ENCODE measurements at regions not wholly inside any gene's neighbourhood (a gene's known extent, or its start where the extent isn't known, plus 50 kb on each side); places are given as distances from the start of the nearest gene placed in this dataset.
"Not testable (repeated sequence)": the region's sequence is repeated elsewhere in the genome, so short reads cannot be mapped to it uniquely, and the experiment has no call there.

DNA sequence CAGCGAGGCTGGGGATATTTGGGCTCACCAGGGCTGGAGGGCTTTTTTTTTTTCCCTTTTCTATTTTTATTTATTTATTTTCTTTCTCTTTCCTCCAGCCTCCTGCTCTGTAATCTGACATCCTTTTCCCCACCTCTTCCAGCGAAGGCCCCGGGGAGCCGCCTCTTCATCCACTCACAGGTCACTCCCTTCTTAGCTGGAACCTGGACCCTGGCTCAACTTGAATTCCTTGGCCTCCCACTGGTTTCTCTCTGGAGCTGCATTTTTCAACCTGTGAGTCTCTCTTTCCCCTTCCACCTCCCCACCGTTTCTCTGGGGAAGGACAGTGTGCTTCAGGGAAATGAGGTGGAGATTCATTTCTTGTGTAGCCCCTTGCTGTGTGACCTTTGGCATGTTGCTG is 82.0 kb downstream of the MRM1 start:
- H3K4me3 Mint-ChIP-seq: no peak overlapping the region
- H3K9me3 Mint-ChIP-seq: no peaks in the 10 kb centered on the region
- no peak for ATAC-seq
- no peaks in the 10 kb centered on the region for H3K4me1 Mint-ChIP-seq (ENCODE audit: low read depth)
- DNase-seq: no peak
- no peaks in the 10 kb centered on the region for H3K36me3 Mint-ChIP-seq (ENCODE audit: insufficient read depth)
- peaks cover 2% of the 10 kb centered on the region for H3K27me3 Mint-ChIP-seq (ENCODE audit: low read depth)

DNA sequence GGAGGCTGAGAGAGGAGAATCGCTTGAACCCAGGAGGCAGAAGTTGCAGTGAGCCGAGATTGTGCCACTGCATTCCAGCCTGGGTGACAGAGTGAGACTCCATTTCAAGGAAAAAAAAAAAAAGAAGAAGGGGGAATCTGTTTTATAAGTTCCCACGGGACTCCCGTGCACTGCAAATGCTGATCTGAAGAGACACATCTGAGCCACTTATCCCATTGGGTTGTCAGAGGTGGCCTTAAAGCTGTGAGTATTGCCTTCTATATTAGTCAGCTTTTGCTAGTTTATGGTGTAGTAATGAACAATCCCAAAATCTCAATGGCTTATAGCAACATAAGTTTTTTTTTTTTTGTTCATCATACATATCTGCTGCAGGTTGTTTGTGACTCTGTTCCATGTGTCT is 82.8 kb downstream of the MRM1 start:
- Mint-ChIP-seq H3K36me3 (ENCODE audit: insufficient read depth) (no peaks in the 10 kb centered on the region), H3K9me3 (no peaks in the 10 kb centered on the region), H3K27me3 (ENCODE audit: low read depth) (peaks cover 2% of the 10 kb centered on the region), H3K4me1 (ENCODE audit: low read depth) (no peaks in the 10 kb centered on the region), H3K4me3 (no peak overlapping the region)
- ATAC-seq (no peak), DNase-seq (no peak)

DNA sequence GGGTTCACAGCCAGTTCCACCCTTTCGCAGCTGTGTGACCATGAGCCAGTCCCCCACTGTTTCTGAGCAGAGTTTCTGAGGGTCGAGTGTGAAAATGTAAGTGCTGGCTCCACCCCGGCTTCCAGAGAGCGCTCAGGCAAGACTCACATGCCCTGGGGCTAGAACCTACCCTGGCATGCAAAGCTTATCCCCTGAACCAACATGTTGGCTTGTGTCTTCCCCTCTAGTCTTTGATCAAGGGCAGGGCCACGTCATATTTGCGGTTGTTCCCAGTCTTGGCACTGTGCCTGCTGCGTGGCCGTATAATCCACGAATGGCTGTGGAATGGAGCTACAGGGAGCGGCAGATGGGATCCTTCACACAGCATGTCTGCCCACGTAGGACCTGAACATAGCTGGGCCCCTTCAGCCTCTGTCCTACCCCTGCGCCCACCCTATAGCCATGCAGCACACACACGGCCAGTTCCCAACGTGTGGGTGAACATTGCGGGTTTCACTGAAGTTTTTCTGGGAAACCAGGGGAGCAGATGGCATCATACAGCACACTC is 84.8 kb downstream of the MRM1 start:
- Mint-ChIP-seq H3K4me1 (ENCODE audit: low read depth) (no peaks in the 10 kb centered on the region), H3K9me3 (no peaks in the 10 kb centered on the region), H3K4me3 (no peak overlapping the region), H3K36me3 (ENCODE audit: insufficient read depth) (no peaks in the 10 kb centered on the region), H3K27me3 (ENCODE audit: low read depth) (peaks cover 7% of the 10 kb centered on the region)
- DNase-seq (no peak), ATAC-seq (no peak)

DNA sequence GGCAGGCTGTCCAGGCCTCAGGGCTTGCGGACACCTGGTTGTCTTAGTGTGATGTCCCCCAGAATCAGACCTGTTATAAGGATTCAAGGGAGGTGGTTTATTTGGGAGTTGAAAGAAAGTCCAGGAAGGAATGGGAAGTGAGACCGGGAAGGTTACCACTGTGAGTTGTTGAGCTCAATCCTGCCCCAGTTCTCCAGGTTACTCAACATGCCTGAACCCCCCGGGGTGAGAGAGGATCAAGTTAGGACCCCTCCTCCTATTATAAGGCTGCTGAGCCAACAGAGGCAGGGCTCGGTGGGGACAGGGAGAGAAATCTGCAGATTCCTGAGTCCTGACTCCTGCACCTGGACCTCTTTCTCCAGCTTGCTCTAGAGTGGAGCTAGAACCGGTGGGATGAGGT is 86.4 kb downstream of the MRM1 start:
- Mint-ChIP-seq H3K4me3 (no peak overlapping the region), H3K4me1 (ENCODE audit: low read depth) (no peaks in the 10 kb centered on the region), H3K36me3 (ENCODE audit: insufficient read depth) (no peaks in the 10 kb centered on the region), H3K9me3 (no peaks in the 10 kb centered on the region), H3K27me3 (ENCODE audit: low read depth) (peaks cover 8% of the 10 kb centered on the region)
- DNase-seq (no peak), ATAC-seq (no peak)

DNA sequence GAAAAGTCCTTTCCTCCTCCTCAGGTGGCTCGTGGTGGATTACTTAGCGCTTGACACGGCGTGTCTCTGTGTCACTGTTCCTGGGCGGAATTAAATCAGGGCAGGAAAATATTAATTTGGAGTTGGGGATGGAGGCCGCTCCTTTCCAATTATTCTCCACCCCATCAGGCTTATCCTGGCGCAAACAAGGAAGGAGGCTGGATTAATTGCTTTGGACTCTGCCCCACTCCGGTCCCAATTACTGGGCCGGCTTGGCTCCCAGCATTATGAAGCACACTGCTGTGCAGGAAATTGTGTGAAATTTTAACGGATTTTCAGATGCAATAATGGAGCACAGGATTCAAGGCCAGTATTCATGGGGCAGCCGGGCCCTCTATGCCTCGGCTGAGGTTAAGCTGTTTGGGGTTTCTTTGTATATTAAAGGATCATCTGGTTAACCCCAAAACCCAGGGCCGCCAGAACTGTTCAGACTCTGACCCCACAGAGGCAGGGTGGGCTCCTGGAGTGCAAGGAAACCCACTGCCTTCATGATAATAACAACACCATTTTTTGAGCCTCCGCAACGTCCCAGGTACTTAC is 87.8 kb downstream of the MRM1 start:
- H3K4me3 Mint-ChIP-seq: no peak overlapping the region
- H3K27me3 Mint-ChIP-seq (ENCODE audit: low read depth): peaks cover 10% of the 10 kb centered on the region
- DNase-seq (no peak), ATAC-seq (no peak)
- H3K9me3 Mint-ChIP-seq: no peaks in the 10 kb centered on the region
- H3K4me1 Mint-ChIP-seq (ENCODE audit: low read depth): no peaks in the 10 kb centered on the region
- no peaks in the 10 kb centered on the region for H3K36me3 Mint-ChIP-seq (ENCODE audit: insufficient read depth)

DNA sequence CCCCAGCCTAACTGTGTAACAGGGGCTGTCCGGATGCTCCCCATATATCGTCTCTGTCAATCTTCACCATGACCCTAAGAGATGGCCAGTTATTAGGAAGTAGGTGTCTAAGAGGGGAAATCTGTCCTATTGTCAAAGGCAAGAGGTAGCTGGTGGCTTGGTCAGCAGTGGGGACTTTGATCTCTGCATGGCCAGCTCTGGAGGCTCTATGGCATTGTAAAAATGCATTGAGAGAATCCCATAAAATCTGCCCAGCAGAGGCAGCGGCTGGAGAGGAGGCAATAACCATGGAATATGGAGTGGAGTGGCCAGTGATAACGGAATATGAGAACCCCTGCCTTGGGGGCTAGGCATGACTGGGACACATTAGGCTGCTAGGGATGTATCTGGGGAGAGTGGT is 88.8 kb downstream of the MRM1 start:
- no peaks in the 10 kb centered on the region for H3K36me3 Mint-ChIP-seq (ENCODE audit: insufficient read depth)
- H3K4me1 Mint-ChIP-seq (ENCODE audit: low read depth): no peaks in the 10 kb centered on the region
- ATAC-seq: no peak
- no peak for DNase-seq
- peaks cover 13% of the 10 kb centered on the region for H3K27me3 Mint-ChIP-seq (ENCODE audit: low read depth)
- H3K4me3 Mint-ChIP-seq: no peak overlapping the region
- H3K9me3 Mint-ChIP-seq: no peaks in the 10 kb centered on the region

DNA sequence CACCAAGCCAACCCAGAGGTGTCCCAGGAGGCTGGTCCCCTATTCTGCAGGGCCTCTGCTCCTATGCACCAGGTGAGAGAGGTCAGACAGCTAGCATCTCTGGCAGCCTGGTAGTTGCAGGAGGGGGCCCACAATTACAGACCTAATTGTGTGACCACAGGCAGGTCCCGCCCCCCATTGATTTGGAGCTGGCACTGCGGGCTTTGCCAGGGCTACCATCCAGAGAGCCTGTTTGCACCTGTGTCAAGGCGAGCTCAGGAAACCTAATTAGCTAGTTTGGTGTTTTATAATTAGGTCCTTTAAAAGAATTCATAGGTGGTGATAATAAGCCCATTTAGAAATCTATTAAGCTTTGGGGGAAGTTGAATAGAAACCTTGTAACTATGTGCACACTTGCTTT is 90.2 kb downstream of the MRM1 start:
- DNase-seq: no peak
- Mint-ChIP-seq H3K36me3 (ENCODE audit: insufficient read depth) (no peaks in the 10 kb centered on the region), H3K4me1 (ENCODE audit: low read depth) (no peaks in the 10 kb centered on the region), H3K27me3 (ENCODE audit: low read depth) (peaks cover 17% of the 10 kb centered on the region), H3K9me3 (no peaks in the 10 kb centered on the region), H3K4me3 (no peak overlapping the region)
- no peak for ATAC-seq

DNA sequence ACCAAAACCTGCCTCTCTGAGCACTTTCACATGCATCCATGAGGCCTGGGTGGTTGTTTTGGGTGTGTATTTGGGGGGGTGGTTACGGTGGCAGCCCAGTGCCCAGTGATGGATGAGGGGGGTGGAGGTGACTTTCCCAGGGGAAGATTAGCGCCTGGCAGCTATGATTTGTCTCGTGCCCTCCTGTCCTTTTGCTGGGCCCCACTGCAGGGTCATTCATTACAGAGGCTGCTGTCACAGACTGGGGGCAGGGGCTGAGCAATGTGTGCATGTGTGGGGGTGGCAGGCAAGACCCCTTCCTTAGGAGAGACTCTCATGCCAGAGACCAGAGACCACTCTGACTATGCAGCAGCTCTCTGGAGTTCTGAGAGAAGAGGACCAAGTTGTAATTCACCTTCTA is 93.7 kb downstream of the MRM1 start:
- ATAC-seq: no peak
- no peak for DNase-seq
- Mint-ChIP-seq H3K36me3 (ENCODE audit: insufficient read depth) (no peaks in the 10 kb centered on the region), H3K4me3 (no peak overlapping the region), H3K4me1 (ENCODE audit: low read depth) (no peaks in the 10 kb centered on the region), H3K9me3 (no peaks in the 10 kb centered on the region), H3K27me3 (ENCODE audit: low read depth) (peaks cover 43% of the 10 kb centered on the region)

DNA sequence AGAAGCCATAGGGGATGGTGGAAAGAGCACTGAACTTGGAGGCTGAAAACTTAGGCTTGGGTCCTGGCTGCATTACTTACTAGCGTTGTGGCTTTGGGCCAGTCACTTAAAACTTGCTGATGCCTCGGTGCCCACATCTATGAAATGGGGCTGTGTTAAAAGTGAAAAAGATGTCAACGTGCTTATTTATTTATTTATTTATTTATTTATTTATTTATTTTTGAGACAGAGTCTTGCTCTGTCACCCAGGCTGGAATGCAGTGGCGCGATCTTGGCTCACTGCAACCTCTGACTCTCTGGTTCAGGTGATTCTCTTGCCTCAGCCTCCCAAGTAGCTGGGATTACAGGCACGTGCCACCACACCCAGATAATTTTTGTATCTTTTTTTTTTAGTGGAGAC is 94.3 kb downstream of the MRM1 start:
- H3K27me3 Mint-ChIP-seq (ENCODE audit: low read depth): peaks cover 38% of the 10 kb centered on the region
- H3K36me3 Mint-ChIP-seq (ENCODE audit: insufficient read depth); ATAC-seq; H3K4me1 Mint-ChIP-seq (ENCODE audit: low read depth); H3K4me3 Mint-ChIP-seq; DNase-seq; H3K9me3 Mint-ChIP-seq: not testable (repeated sequence)

DNA sequence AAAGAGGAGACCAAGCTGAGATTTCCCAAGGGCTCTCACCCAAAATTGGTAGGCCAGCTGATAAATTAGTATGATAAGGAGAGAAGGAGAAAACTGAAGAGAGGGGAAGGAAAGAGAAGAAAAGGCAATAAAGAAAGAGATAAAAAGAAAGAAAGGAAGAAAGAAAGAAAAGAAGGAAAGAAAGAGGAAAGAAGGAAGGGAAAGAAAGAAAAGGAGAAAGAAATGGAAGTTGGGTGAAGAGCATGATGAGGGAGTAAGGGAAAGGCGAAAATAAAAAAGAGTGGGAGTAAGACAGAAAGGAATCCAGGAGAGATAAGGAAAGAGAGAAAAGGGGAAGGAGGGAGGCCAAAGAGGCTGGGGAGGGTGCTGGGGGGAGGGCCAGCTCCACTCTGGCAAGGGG is 95.4 kb downstream of the MRM1 start:
- H3K4me1 Mint-ChIP-seq (ENCODE audit: low read depth): no peaks in the 10 kb centered on the region
- no peaks in the 10 kb centered on the region for H3K36me3 Mint-ChIP-seq (ENCODE audit: insufficient read depth)
- H3K27me3 Mint-ChIP-seq (ENCODE audit: low read depth): peaks cover 46% of the 10 kb centered on the region
- DNase-seq: no peak
- no peaks in the 10 kb centered on the region for H3K9me3 Mint-ChIP-seq
- no peak for ATAC-seq
- no peak overlapping the region for H3K4me3 Mint-ChIP-seq

DNA sequence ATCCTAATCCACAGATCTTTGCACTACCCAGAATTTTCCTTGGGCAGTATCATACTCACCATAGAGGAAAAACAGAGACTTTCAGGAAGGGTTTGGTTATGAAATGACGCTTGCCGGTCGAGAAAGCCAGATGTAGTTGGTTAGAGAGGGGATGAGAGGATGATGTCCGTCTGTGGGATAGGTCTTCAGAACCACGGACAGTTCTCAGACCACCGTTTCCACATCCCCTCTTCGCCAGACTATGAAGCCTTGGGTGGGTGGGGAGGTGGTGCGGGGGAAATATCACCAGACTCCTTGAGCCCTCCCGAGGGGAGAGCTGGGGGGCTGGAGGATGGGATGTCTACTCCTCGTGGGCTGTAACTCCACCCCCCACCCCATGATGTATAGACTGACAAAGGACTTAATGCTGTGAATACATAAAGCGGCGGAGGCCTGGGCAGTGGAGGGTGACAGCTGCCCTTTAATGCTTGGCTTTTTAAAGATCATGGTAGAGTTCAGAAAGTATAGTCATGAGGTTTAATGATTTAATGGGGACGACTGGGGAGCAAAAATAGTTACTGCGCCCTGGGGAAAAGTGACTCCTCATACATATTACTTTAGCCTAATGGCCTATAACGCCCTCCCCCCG is 96.6 kb downstream of the MRM1 start:
- no peaks in the 10 kb centered on the region for H3K9me3 Mint-ChIP-seq
- no peaks in the 10 kb centered on the region for H3K4me1 Mint-ChIP-seq (ENCODE audit: low read depth)
- ATAC-seq (no peak), DNase-seq (no peak)
- no peak overlapping the region for H3K4me3 Mint-ChIP-seq
- no peaks in the 10 kb centered on the region for H3K36me3 Mint-ChIP-seq (ENCODE audit: insufficient read depth)
- H3K27me3 Mint-ChIP-seq (ENCODE audit: low read depth): peaks cover 56% of the 10 kb centered on the region

DNA sequence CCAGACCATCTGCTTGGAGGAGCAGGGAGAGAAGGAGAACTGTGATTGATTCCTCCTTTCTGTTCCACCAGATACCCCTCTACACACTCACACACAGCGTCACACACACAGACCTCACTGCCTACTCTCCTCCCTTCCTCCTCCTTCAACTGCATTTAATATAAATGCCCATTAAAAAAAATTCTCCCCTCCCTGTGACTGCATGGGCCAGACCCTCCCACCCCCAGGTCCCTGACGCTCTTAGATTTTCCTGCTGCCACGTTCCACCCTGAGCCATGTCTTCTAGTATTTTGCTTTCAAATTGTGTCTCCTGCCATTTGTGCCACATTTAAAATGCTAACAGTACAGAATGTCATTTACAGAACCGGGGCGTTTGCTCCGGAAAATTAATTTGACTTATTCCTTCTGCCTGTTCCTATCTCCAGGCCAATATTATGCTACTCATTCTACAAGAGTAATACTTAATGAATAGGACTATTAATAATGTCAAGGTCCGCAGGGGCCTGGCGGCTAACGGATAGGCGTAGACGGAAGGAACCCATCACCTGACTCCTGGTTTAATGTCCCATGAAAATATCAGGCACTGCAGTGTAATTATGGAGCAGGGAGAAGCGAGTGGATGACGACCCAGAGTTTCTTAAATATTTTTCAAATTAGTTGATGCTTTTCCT is 100.2 kb downstream of the MRM1 start:
- H3K36me3 Mint-ChIP-seq (ENCODE audit: insufficient read depth): no peaks in the 10 kb centered on the region
- ATAC-seq: no peak
- no peak for DNase-seq
- H3K4me3 Mint-ChIP-seq: no peak overlapping the region
- H3K27me3 Mint-ChIP-seq (ENCODE audit: low read depth): peaks cover 71% of the 10 kb centered on the region
- H3K4me1 Mint-ChIP-seq (ENCODE audit: low read depth): no peaks in the 10 kb centered on the region
- H3K9me3 Mint-ChIP-seq: no peaks in the 10 kb centered on the region

DNA sequence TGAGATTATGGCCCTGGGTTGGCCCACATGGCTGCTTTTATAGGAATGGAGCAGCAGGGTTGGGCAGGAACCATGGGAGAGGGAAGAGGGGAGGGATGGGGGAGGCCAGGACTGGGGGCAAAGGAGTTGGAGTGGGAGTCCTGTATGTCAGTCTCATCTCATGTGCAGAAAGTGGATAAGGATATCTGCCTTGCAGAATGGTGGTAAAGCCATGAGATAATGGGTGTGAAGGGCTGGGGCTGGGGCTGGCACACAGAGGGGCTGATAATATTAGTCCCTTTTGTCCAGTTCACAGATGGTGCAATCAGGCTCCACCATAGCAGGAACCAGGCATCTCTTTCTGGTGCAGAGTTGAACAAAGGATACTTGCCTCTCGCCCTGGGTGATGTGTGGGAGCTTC is 101.3 kb downstream of the MRM1 start:
- Mint-ChIP-seq H3K36me3 (ENCODE audit: insufficient read depth) (no peaks in the 10 kb centered on the region), H3K9me3 (no peaks in the 10 kb centered on the region), H3K4me1 (ENCODE audit: low read depth) (no peaks in the 10 kb centered on the region), H3K27me3 (ENCODE audit: low read depth) (peaks cover 62% of the 10 kb centered on the region), H3K4me3 (no peak overlapping the region)
- ATAC-seq (no peak), DNase-seq (no peak)

DNA sequence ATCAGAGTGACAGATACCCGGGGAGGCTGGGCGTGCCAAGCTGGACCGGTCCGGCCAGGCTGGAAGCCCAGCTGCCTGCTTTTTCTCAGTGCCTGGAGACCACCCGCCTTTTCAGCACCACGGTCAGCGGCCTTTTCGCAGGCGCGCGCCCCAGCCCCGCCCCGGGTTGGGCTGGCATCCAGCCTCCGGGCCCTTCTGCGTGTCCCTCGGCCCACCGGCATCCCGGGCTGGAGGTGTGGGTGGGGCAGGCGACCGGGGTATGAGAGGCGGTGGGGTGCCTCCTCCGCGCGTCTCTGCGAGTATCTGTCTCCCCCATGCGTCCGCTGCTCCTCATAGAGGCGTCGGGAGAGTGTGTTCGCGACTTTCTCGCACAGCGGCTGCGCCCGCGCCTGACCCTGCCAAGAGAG is 102.5 kb downstream of the MRM1 start:
- peak; percentile 57 to 69 for ATAC-seq
- Mint-ChIP-seq H3K36me3 (ENCODE audit: insufficient read depth) (no peaks in the 10 kb centered on the region), H3K4me1 (ENCODE audit: low read depth) (no peaks in the 10 kb centered on the region), H3K9me3 (no peaks in the 10 kb centered on the region), H3K27me3 (ENCODE audit: low read depth) (peaks cover 55% of the 10 kb centered on the region), H3K4me3 (no peak overlapping the region)
- DNase-seq: peak; percentile 16

DNA sequence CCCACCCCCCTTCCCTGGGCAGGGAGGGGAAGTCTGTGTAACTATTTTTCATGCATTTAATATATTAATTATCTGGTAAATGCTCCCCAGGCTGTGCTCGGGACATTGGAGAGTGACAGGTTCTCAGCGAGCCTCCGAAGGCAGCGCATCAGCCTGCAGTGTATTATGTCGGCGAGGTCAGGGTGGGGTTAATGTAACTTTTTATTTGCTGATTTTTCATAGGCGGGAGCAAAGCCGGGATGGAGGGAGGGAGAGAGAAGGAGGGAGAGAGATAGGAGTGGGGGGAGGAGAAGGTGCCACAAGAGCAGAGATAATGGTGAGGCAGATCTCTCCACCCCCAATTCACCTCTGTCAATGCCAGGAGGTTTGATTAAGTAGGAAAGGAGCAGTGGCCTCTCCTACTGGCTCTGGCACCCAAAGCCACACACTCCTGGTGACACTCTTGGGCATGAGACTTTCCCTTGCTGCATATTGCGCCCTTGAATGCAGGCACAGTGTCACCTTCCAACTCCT is 104.0 kb downstream of the MRM1 start:
- no peak overlapping the region for H3K4me3 Mint-ChIP-seq
- H3K36me3 Mint-ChIP-seq (ENCODE audit: insufficient read depth): no peaks in the 10 kb centered on the region
- no peaks in the 10 kb centered on the region for H3K9me3 Mint-ChIP-seq
- H3K4me1 Mint-ChIP-seq (ENCODE audit: low read depth): no peaks in the 10 kb centered on the region
- DNase-seq (no peak), ATAC-seq (no peak)
- H3K27me3 Mint-ChIP-seq (ENCODE audit: low read depth): peaks cover 43% of the 10 kb centered on the region

Data from activated T-cell treated with anti-CD3 and anti-CD28 coated beads, Interleukin-2, amount 50 U/mL, for 4 hours (primary cell).